WTC11 (cell line): ENCODE measurements at regions not wholly inside any gene's neighbourhood (a gene's known extent, or its start where the extent isn't known, plus 50 kb on each side); places are given as distances from the start of the nearest gene placed in this dataset.

Experiments used
- MYBL2 ChIP-seq: sonication (generic); formaldehyde crosslinking; IDR thresholded peaks from 2 replicates; pipeline ENCODE4 v1.8.1; 2023; ENCODE audit warnings: mild to moderate bottlenecking, moderate library complexity, missing genetic modification reagents
- SP1 ChIP-seq: sonication (generic); formaldehyde crosslinking; conservative IDR thresholded peaks from 2 replicates; pipeline ENCODE4 v1.8.1; 2022; ENCODE audit warnings: missing genetic modification reagents
- TF ChIP-seq, protein P1 (sequence below): sonication (generic); formaldehyde crosslinking; IDR thresholded peaks from 2 replicates; pipeline ENCODE4 v1.8.0; 2022; ENCODE audit warnings: mild to moderate bottlenecking, missing genetic modification reagents
- TF ChIP-seq, protein P2 (sequence below): fragments of 200-600 bp; IDR thresholded peaks from 2 replicates; pipeline ENCODE4 v1.8.0; 2022; ENCODE audit warnings: antibody characterized with exemption

DNA sequence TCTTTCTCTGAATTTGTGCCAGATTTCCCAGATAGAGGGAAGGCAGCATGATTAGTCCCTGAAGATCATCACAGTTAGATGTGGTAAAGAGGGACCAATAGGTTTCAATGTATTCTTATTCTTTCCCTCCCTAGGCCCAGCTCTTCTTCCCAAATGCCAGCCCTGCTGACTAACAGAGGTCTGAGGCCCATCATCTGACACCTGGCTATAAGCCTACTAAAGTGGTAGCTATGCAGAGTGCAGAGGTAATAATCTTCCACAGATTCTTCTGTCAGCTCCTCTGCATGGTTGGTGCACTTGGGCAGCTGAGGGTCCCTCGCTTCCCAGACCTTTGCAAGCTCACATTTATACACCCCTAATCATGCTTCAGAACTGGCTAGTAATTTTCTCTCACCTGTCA, 63.7 kb upstream of the PZP start:
- TF ChIP-seq SP1 (CRISPR knock-in tag) (no peak), MYBL2 (no peak)
- TF ChIP-seq, protein P1, sequence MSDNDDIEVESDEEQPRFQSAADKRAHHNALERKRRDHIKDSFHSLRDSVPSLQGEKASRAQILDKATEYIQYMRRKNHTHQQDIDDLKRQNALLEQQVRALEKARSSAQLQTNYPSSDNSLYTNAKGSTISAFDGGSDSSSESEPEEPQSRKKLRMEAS (CRISPR knock-in tag): no peak
- TF ChIP-seq, protein P2, sequence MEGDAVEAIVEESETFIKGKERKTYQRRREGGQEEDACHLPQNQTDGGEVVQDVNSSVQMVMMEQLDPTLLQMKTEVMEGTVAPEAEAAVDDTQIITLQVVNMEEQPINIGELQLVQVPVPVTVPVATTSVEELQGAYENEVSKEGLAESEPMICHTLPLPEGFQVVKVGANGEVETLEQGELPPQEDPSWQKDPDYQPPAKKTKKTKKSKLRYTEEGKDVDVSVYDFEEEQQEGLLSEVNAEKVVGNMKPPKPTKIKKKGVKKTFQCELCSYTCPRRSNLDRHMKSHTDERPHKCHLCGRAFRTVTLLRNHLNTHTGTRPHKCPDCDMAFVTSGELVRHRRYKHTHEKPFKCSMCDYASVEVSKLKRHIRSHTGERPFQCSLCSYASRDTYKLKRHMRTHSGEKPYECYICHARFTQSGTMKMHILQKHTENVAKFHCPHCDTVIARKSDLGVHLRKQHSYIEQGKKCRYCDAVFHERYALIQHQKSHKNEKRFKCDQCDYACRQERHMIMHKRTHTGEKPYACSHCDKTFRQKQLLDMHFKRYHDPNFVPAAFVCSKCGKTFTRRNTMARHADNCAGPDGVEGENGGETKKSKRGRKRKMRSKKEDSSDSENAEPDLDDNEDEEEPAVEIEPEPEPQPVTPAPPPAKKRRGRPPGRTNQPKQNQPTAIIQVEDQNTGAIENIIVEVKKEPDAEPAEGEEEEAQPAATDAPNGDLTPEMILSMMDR: no peak
